ENCODE measurements at regions not wholly inside any gene's neighbourhood (a gene's known extent, or its start where the extent isn't known, plus 50 kb on each side); places are given as distances from the start of the nearest gene placed in this dataset.

DNA sequence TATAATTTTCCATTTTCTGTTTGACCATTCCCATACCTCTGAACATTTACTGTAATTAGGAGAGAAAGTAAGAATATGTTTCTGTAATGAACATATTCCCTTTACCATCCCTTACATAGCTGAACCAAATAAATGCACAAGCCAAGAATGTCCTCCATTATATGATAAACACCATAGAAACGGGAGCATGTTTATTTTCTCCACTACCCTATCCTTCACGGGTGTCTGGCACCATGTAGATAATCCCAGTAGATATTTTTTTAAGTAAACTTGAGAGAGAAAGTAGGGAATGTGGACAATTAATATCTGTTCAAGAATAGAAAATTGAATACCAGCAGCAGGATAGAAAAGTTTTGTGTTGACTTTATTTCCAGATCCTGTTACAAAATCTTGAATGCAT, 928.4 kb downstream of the EFNB2 start:
- Histone ChIP-seq H3K27ac (ENCODE audit: low read length) (no peak overlapping the region), H3K9ac (ENCODE audit: low read length) (no peak overlapping the region), H3K4me1 (ENCODE audit: low read length) (no peaks in the 10 kb centered on the region), H3K79me2 (ENCODE audit: low read length) (no peaks in the 10 kb centered on the region), H2AFZ (ENCODE audit: low read depth, low read length) (no peak overlapping the region), H3K36me3 (replicated peaks; ENCODE audit: low read depth, low read length) (no peaks in the 10 kb centered on the region), H3K4me3 (ENCODE audit: low read length) (no peak overlapping the region), H3K9me3 (ENCODE audit: insufficient read depth, low read length) (no peaks in the 10 kb centered on the region), H3K27me3 (ENCODE audit: low read depth, low read length) (no peaks in the 10 kb centered on the region), H3K4me2 (ENCODE audit: low read length) (no peak overlapping the region), H4K20me1 (ENCODE audit: insufficient read depth, low read length) (no peaks in the 10 kb centered on the region)
- TF ChIP-seq, protein P1, sequence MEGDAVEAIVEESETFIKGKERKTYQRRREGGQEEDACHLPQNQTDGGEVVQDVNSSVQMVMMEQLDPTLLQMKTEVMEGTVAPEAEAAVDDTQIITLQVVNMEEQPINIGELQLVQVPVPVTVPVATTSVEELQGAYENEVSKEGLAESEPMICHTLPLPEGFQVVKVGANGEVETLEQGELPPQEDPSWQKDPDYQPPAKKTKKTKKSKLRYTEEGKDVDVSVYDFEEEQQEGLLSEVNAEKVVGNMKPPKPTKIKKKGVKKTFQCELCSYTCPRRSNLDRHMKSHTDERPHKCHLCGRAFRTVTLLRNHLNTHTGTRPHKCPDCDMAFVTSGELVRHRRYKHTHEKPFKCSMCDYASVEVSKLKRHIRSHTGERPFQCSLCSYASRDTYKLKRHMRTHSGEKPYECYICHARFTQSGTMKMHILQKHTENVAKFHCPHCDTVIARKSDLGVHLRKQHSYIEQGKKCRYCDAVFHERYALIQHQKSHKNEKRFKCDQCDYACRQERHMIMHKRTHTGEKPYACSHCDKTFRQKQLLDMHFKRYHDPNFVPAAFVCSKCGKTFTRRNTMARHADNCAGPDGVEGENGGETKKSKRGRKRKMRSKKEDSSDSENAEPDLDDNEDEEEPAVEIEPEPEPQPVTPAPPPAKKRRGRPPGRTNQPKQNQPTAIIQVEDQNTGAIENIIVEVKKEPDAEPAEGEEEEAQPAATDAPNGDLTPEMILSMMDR (IDR thresholded peaks at IDR 0.05; ENCODE audit: low read depth, low read length): no peak
- no peak for TF ChIP-seq EZH2phosphoT487 (IDR thresholded peaks at IDR 0.05; ENCODE audit: low read depth)

DNA sequence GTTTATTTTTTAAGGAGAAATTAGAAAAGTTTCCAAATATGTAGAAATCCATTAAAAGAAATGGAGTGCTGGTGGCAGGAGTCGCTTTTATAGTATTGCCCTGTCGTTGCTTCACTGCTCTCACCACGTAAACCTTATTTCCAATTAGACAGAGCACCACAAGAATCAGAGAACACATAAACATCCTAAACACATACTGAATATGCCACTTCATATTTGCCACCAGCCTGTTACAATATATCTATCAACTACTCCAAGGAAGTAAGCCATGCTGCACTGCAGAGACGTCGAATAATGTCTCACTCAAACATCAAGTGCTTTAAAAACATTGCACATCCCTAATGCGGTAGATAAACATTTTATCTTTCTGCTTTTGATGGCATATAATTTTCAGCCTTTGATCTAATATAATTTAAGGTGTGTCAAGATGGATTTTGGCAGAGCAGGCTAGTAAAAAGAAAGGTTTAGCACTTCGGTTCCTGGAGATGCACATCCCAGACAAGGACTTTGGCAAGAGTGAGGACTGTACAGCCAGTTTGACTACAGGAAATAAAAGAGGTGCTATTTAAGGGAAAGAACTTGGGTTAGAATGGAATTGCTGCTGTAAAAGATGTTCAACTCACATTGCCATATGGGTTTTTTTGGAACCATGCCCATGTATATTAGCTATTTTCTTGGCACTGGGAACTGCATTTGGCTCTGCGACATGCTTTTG, 932.3 kb downstream of the EFNB2 start:
- Histone ChIP-seq H4K20me1 (ENCODE audit: insufficient read depth, low read length) (no peaks in the 10 kb centered on the region), H3K4me3 (ENCODE audit: low read length) (no peak overlapping the region), H3K4me1 (ENCODE audit: low read length) (no peaks in the 10 kb centered on the region), H3K27me3 (ENCODE audit: low read depth, low read length) (no peaks in the 10 kb centered on the region), H3K79me2 (ENCODE audit: low read length) (no peaks in the 10 kb centered on the region), H2AFZ (ENCODE audit: low read depth, low read length) (no peak overlapping the region), H3K36me3 (replicated peaks; ENCODE audit: low read depth, low read length) (no peaks in the 10 kb centered on the region), H3K9me3 (ENCODE audit: insufficient read depth, low read length) (no peaks in the 10 kb centered on the region), H3K9ac (ENCODE audit: low read length) (no peak overlapping the region), H3K27ac (ENCODE audit: low read length) (no peak overlapping the region), H3K4me2 (ENCODE audit: low read length) (no peak overlapping the region)
- TF ChIP-seq EZH2phosphoT487 (IDR thresholded peaks at IDR 0.05; ENCODE audit: low read depth): no peak
- TF ChIP-seq, protein P1 (IDR thresholded peaks at IDR 0.05; ENCODE audit: low read depth, low read length): no peak

- H3K79me2 ChIP-seq (ENCODE audit: low read length): no peaks in the 10 kb centered on the region
- no peaks in the 10 kb centered on the region for H3K27me3 ChIP-seq (ENCODE audit: low read depth, low read length)
- TF ChIP-seq EZH2phosphoT487 (IDR thresholded peaks at IDR 0.05; ENCODE audit: low read depth): no peak
- TF ChIP-seq, protein P1 (IDR thresholded peaks at IDR 0.05; ENCODE audit: low read depth, low read length): no peak
- no peak overlapping the region for H3K4me3 ChIP-seq (ENCODE audit: low read length)
- no peak overlapping the region for H3K4me2 ChIP-seq (ENCODE audit: low read length)
- H3K9me3 ChIP-seq (ENCODE audit: insufficient read depth, low read length): no peaks in the 10 kb centered on the region; the same call in 1 of the 2 replicates
- H3K27ac ChIP-seq (ENCODE audit: low read length): no peak overlapping the region
- H3K9ac ChIP-seq (ENCODE audit: low read length): no peak overlapping the region
- H3K36me3 ChIP-seq (replicated peaks; ENCODE audit: low read depth, low read length): no peaks in the 10 kb centered on the region
- no peak overlapping the region for H2AFZ ChIP-seq (ENCODE audit: low read depth, low read length)
- H4K20me1 ChIP-seq (ENCODE audit: insufficient read depth, low read length): no peaks in the 10 kb centered on the region
- no peaks in the 10 kb centered on the region for H3K4me1 ChIP-seq (ENCODE audit: low read length)
Observed at GRCh38 chr13:105599477-105600037, 935.9 kb downstream of the EFNB2 start.

- H3K4me1 ChIP-seq (ENCODE audit: low read length): no peaks in the 10 kb centered on the region
- no peak overlapping the region for H3K4me2 ChIP-seq (ENCODE audit: low read length)
- H3K4me3 ChIP-seq (ENCODE audit: low read length): no peak overlapping the region
- no peaks in the 10 kb centered on the region for H3K79me2 ChIP-seq (ENCODE audit: low read length)
- H3K9ac ChIP-seq (ENCODE audit: low read length): no peak overlapping the region
- H2AFZ ChIP-seq (ENCODE audit: low read depth, low read length): no peak overlapping the region
- TF ChIP-seq EZH2phosphoT487 (IDR thresholded peaks at IDR 0.05; ENCODE audit: low read depth): no peak
- TF ChIP-seq, protein P1 (IDR thresholded peaks at IDR 0.05; ENCODE audit: low read depth, low read length): no peak
- H3K27me3 ChIP-seq (ENCODE audit: low read depth, low read length): no peaks in the 10 kb centered on the region
- H3K9me3 ChIP-seq (ENCODE audit: insufficient read depth, low read length): no peaks in the 10 kb centered on the region; the same call in 1 of the 2 replicates
- no peaks in the 10 kb centered on the region for H3K36me3 ChIP-seq (replicated peaks; ENCODE audit: low read depth, low read length)
- no peaks in the 10 kb centered on the region for H4K20me1 ChIP-seq (ENCODE audit: insufficient read depth, low read length)
- no peak overlapping the region for H3K27ac ChIP-seq (ENCODE audit: low read length)
Observed at GRCh38 chr13:105598529-105598928, 936.9 kb downstream of the EFNB2 start.

Data from OCI-LY3 (cell line).